Activated T-cell treated with anti-CD3 and anti-CD28 coated beads, Interleukin-2, amount 50 U/mL, for 4 hours (primary cell): ENCODE measurements at regions not wholly inside any gene's neighbourhood (a gene's known extent, or its start where the extent isn't known, plus 50 kb on each side); places are given as distances from the start of the nearest gene placed in this dataset.
A peak's percentile ranks its signal among the peaks of the same experiment; 100 is the strongest.

Experiments
- ATAC-seq, 2 donors: fragments of 200-7000 bp; cut with Tn5 transposase; one replicate each; pipeline ENCODE4 v1.10.0; 2021
- DNase-seq: peaks from one replicate; pipeline ENCODE4 v3.0.0-alpha.2; 2020
- H3K27me3 Mint-ChIP-seq: one replicate; pipeline ENCODE4 v1.8.0; 2021; ENCODE audit warnings: low read depth, mixed read lengths
- H3K36me3 Mint-ChIP-seq: one replicate; pipeline ENCODE4 v1.8.0; 2022; ENCODE audit warnings: mixed read lengths; ENCODE audit not compliant: insufficient read depth
- H3K4me1 Mint-ChIP-seq: one replicate; pipeline ENCODE4 v1.8.0; 2021; ENCODE audit warnings: low read depth, mixed read lengths
- H3K4me3 Mint-ChIP-seq: one replicate; pipeline ENCODE4 v1.8.0; 2021; ENCODE audit warnings: mild to moderate bottlenecking, moderate library complexity, mixed read lengths
- H3K9me3 Mint-ChIP-seq: one replicate; pipeline ENCODE4 v1.8.0; 2021; ENCODE audit warnings: mixed read lengths

DNA sequence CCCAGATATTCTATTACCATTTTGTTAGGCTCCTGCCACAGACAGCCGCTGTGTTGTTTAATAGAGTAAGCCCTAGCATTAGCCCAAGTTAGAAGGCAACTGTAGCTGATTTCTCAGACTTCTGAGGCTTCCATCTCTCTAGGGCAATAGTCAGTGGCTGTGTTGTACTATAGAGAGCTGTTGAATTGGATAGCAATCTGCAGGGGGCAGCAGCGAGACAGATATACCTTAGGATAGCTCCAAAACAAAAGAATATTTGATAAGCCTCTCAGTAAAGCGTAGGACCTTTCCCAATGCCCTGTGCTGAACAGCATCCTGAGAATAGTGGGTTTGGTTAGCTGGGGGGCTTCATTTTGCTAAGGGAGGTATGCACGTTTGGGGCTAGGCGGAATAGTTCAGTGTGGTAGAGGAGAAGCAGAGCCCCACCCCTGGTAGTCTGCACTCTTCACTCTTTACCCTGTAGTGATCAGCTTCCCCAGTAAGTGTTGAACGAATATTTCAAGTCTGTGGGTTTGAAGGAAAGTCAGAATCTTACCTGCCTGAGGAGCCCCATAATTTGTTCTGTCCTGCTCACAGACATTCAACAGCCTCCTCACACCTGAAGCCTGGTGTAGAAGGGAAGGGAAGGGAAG lies 515.1 kb downstream of the INSC start:
- no peak overlapping the region for H3K4me3 Mint-ChIP-seq

GRCh38 chr11:15630896-15631295 lies 516.2 kb downstream of the INSC start:
- no peak for DNase-seq
- H3K4me1 Mint-ChIP-seq = no peaks in the 10 kb centered on the region
- no peaks in the 10 kb centered on the region for H3K36me3 Mint-ChIP-seq

More for the DNA sequence above, 515.1 kb downstream of the INSC start:
- Mint-ChIP-seq H3K27me3 (no peaks in the 10 kb centered on the region), H3K4me1 (no peaks in the 10 kb centered on the region), H3K9me3 (no peaks in the 10 kb centered on the region), H3K36me3 (no peaks in the 10 kb centered on the region)
- no peak for DNase-seq
- ATAC-seq = no peak

DNA sequence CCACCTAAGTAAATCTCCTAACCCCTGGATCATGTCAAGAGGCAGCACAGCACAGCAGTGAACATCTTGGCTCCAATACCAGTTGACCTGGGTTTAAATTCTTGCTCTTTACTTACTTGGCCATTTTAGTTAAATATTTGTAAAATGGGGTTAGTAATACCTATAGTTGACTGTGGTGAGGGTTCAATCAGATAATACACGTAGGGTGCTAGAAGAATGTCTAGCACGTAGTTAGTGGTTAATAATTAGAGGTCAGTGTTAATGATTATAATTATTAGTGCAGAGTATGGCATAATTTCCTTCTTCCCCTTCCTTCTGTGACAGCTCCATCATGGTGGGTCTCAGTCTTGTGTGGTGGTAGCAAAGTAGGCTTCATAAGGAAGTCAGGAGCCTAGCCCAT lies 520.8 kb downstream of the INSC start:
- H3K4me1 Mint-ChIP-seq = no peaks in the 10 kb centered on the region
- H3K36me3 Mint-ChIP-seq = no peaks in the 10 kb centered on the region
- no peak for DNase-seq
- H3K9me3 Mint-ChIP-seq = no peaks in the 10 kb centered on the region
- no peak overlapping the region for H3K4me3 Mint-ChIP-seq
- no peak for ATAC-seq
- peaks cover 3% of the 10 kb centered on the region for H3K27me3 Mint-ChIP-seq

More at GRCh38 chr11:15630896-15631295, 516.2 kb downstream of the INSC start:
- ATAC-seq = no peak
- no peaks in the 10 kb centered on the region for H3K9me3 Mint-ChIP-seq
- H3K4me3 Mint-ChIP-seq = no peak overlapping the region
- H3K27me3 Mint-ChIP-seq = peaks cover 3% of the 10 kb centered on the region

DNA sequence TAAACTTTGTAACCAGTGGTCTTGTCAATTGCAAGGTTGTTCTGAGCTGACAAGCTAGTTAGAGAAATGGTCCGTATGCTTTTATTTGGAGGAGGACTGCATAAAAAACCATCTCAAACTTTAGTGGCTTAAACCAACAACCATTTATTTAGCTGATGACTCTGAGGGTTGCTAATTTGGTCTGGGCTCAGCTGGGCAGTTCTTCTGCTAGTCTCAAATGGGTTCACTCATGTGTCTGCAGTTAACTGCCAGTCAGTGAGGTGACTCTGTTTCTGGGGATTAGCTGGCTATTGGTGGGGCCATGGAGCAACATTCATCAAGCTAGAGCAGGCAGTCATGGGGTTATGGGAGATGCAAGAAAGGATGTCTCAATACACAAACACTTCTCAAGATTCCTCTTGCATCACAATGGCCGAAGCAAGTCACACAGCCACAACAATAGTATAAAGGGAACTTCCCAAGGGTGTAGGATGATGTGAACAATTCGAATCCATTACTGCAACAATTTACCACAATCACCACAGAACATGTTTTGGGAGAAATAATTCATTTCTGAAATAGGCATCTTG lies 521.9 kb downstream of the INSC start:
- Mint-ChIP-seq H3K9me3 (no peaks in the 10 kb centered on the region), H3K27me3 (peaks cover 3% of the 10 kb centered on the region)

GRCh38 chr11:15638386-15638787 lies 523.7 kb downstream of the INSC start:
- no peaks in the 10 kb centered on the region for H3K36me3 Mint-ChIP-seq
- H3K4me1 Mint-ChIP-seq = no peaks in the 10 kb centered on the region
- peaks cover 6% of the 10 kb centered on the region for H3K27me3 Mint-ChIP-seq
- ATAC-seq (no peak), DNase-seq (no peak)
- no peaks in the 10 kb centered on the region for H3K9me3 Mint-ChIP-seq
- no peak overlapping the region for H3K4me3 Mint-ChIP-seq

More for the DNA sequence above, 521.9 kb downstream of the INSC start:
- no peak overlapping the region for H3K4me3 Mint-ChIP-seq
- no peaks in the 10 kb centered on the region for H3K36me3 Mint-ChIP-seq
- DNase-seq = no peak
- H3K4me1 Mint-ChIP-seq = no peaks in the 10 kb centered on the region
- no peak for ATAC-seq

DNA sequence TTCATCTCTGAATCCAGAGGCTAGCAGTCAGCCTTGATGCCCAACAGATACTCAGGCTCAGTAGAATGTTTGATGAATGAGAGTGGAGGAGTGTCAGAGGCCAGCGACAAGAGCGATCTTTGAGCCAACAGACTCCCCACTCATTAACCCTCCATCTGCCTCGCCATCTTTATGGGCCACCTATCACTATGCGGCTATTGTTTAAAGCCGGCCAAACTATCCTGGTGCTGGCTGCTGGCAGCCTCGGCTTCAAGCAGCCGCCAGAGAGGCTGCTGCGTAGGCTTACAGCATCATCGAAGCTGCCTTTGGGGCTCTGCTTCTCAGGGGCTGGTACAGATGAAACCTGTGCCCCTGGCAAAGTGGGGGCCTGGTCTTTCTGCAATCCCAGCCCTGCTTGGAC lies 525.6 kb downstream of the INSC start:
- no peaks in the 10 kb centered on the region for H3K9me3 Mint-ChIP-seq

DNA sequence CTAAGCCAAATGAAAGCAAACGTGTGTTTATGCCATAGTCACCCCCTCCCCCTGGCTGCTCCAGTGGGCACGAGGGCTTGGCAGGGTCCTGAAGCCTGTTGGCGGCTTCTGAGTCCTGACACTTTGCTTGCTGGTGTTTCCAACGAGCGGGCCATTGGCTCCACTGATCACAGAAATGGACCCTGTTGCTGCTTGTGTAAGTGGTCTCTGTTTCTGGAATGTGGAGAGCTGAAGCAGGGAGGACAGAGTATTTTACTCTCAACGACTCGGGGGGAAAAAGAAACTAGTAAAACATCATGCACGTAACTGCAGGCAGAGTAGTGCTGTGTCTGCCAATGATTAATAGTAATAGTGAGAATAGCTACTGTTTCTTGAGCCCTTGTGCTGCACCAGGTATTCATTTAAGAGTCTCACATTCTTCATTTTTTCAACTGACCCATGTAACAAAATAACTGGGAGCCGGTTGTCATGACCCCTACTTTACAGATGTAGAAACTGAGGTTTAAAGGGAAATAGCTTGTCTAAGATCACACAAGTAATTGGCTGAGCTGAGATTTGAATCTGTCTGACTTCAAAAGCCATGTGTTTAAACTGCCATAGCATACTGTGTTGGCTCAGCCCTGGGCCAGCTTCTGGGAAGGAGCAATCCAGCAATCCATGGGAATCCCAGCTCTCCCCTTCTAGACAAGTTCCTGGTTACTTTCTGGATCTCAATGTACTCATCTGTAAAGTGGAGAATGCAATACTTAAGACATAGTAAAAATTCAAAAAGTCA lies 526.7 kb downstream of the INSC start:
- H3K27me3 Mint-ChIP-seq = peaks cover 3% of the 10 kb centered on the region
- no peak for DNase-seq
- no peaks in the 10 kb centered on the region for H3K36me3 Mint-ChIP-seq
- no peaks in the 10 kb centered on the region for H3K9me3 Mint-ChIP-seq
- no peak for ATAC-seq
- no peaks in the 10 kb centered on the region for H3K4me1 Mint-ChIP-seq
- no peak overlapping the region for H3K4me3 Mint-ChIP-seq

More for the DNA sequence above, 525.6 kb downstream of the INSC start:
- Mint-ChIP-seq H3K27me3 (peaks cover 6% of the 10 kb centered on the region), H3K4me1 (no peaks in the 10 kb centered on the region), H3K4me3 (no peak overlapping the region), H3K36me3 (no peaks in the 10 kb centered on the region)
- ATAC-seq (no peak), DNase-seq (no peak)

DNA sequence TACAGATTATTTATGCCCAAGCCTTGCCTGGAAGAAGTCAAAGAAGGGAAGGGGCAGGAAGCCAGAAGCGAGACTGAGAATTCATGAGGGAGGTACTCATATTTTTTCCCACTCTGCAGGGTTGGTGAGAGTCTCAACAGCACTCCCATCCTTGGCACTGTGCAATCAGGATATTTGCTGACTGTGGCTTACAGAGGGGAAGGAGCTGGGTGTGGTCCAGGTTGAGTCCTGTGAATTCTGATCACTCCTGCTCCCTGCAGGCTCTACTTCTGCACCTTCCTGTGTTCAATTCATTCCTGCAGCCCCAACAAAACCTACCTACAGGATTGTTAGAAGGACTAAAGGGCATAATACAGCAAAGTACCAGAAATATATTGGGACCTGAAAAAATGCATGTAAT lies 530.5 kb downstream of the INSC start:
- DNase-seq = no peak
- Mint-ChIP-seq H3K9me3 (no peaks in the 10 kb centered on the region), H3K36me3 (no peaks in the 10 kb centered on the region), H3K4me1 (no peaks in the 10 kb centered on the region), H3K4me3 (no peak overlapping the region), H3K27me3 (peaks cover 3% of the 10 kb centered on the region)
- ATAC-seq = no peak

GRCh38 chr11:15649371-15650104 lies 534.8 kb downstream of the INSC start:
- Mint-ChIP-seq H3K4me1 (peaks cover 4% of the 10 kb centered on the region), H3K9me3 (no peaks in the 10 kb centered on the region), H3K36me3 (no peaks in the 10 kb centered on the region), H3K27me3 (peaks cover 25% of the 10 kb centered on the region), H3K4me3 (no peak overlapping the region)
- ATAC-seq = no peak
- DNase-seq = no peak

- DNase-seq (peak; percentile 45), ATAC-seq (peak; percentile 87 to 90)
- Mint-ChIP-seq H3K4me3 (peak overlapping the region; percentile 14), H3K27me3 (peaks cover 25% of the 10 kb centered on the region), H3K36me3 (no peaks in the 10 kb centered on the region), H3K4me1 (peaks cover 4% of the 10 kb centered on the region), H3K9me3 (no peaks in the 10 kb centered on the region)
Measured at GRCh38 chr11:15650105-15650938, 535.6 kb downstream of the INSC start.

- Mint-ChIP-seq H3K9me3 (no peaks in the 10 kb centered on the region), H3K4me1 (peaks cover 4% of the 10 kb centered on the region), H3K27me3 (peaks cover 25% of the 10 kb centered on the region), H3K4me3 (no peak overlapping the region), H3K36me3 (no peaks in the 10 kb centered on the region)
- no peak for DNase-seq
- ATAC-seq = no peak
Measured at GRCh38 chr11:15651033-15651432, 536.3 kb downstream of the INSC start.

GRCh38 chr11:15651816-15652215 lies 537.1 kb downstream of the INSC start:
- Mint-ChIP-seq H3K36me3 (no peaks in the 10 kb centered on the region), H3K9me3 (no peaks in the 10 kb centered on the region), H3K4me3 (no peak overlapping the region), H3K4me1 (peaks cover 4% of the 10 kb centered on the region), H3K27me3 (peaks cover 25% of the 10 kb centered on the region)
- DNase-seq (no peak), ATAC-seq (no peak)

- Mint-ChIP-seq H3K9me3 (no peaks in the 10 kb centered on the region), H3K4me1 (peaks cover 4% of the 10 kb centered on the region), H3K27me3 (peaks cover 25% of the 10 kb centered on the region), H3K4me3 (no peak overlapping the region), H3K36me3 (no peaks in the 10 kb centered on the region)
- no peak for DNase-seq
- no peak for ATAC-seq
Measured at GRCh38 chr11:15653191-15653710, 538.5 kb downstream of the INSC start.
